Mesenchymal stem cell (in vitro differentiated cells and primary cell): ENCODE measurements at regions not wholly inside any gene's neighbourhood (a gene's known extent, or its start where the extent isn't known, plus 50 kb on each side); places are given as distances from the start of the nearest gene placed in this dataset.
A peak's percentile ranks its signal among the peaks of the same experiment; 100 is the strongest.

Experiments
- DNase-seq: peaks from one replicate; pipeline ENCODE4 v3.0.0-alpha.2; 2013
- H2AFZ ChIP-seq: one replicate; pipeline ENCODE4 v1.6.1; 2013; ENCODE audit warnings: low read depth, mild to moderate bottlenecking, control low read depth, inconsistent platforms, low read length, moderate library complexity
- H2AK5ac ChIP-seq: 2 replicates; pipeline ENCODE4 v1.6.1; 2013; ENCODE audit warnings: low read length, moderate library complexity, mild to moderate bottlenecking, inconsistent platforms; ENCODE audit not compliant: severe bottlenecking
- H2BK120ac ChIP-seq: one replicate; pipeline ENCODE4 v1.6.1; 2013; ENCODE audit warnings: low read depth, mild to moderate bottlenecking, inconsistent platforms, low read length, moderate library complexity
- H2BK12ac ChIP-seq, 2 experiments: one replicate each; pipeline ENCODE4 v1.6.1; 2013; ENCODE audit warnings: inconsistent platforms in 2 of 2, low read length in 2 of 2, mild to moderate bottlenecking in 2 of 2, moderate library complexity in 2 of 2, control low read depth in 1 of 2
- H2BK15ac ChIP-seq: one replicate; pipeline ENCODE4 v1.6.1; 2013; ENCODE audit warnings: mild to moderate bottlenecking, low read depth, inconsistent platforms; ENCODE audit not compliant: poor library complexity, severe bottlenecking
- H2BK5ac ChIP-seq: 2 replicates; pipeline ENCODE4 v1.6.1; 2013; ENCODE audit warnings: low read depth, mild to moderate bottlenecking, low read length, control low read depth, inconsistent platforms; ENCODE audit not compliant: poor library complexity, severe bottlenecking
- H3K14ac ChIP-seq, 2 experiments: one replicate each; pipeline ENCODE4 v1.6.1; 2013; ENCODE audit warnings: inconsistent platforms in 2 of 2, low read length in 2 of 2, control low read depth in 1 of 2, mild to moderate bottlenecking in 1 of 2, moderate library complexity in 1 of 2
- H3K18ac ChIP-seq, 2 experiments: one replicate each; pipeline ENCODE4 v1.6.1; 2013; ENCODE audit warnings: inconsistent platforms in 2 of 2, low read length in 2 of 2, control low read depth in 1 of 2, low read depth in 1 of 2, mild to moderate bottlenecking in 1 of 2
- H3K23ac ChIP-seq, 2 experiments: one replicate each; pipeline ENCODE4 v1.6.1; 2013; ENCODE audit warnings: inconsistent platforms in 2 of 2, low read length in 2 of 2, mild to moderate bottlenecking in 2 of 2, moderate library complexity in 2 of 2, control low read depth in 1 of 2
- H3K27ac ChIP-seq: 2 replicates; pipeline ENCODE4 v1.5.1; 2013; ENCODE audit warnings: mild to moderate bottlenecking, moderate library complexity, low read length, control low read depth, inconsistent platforms; ENCODE audit not compliant: poor library complexity, severe bottlenecking
- H3K27me3 ChIP-seq, 2 experiments: 2 replicates each; pipeline versions ENCODE4 v1.6.1 to v1.7.0; 2013; ENCODE audit warnings: low read length in 2 of 2, mild to moderate bottlenecking in 2 of 2, moderate library complexity in 2 of 2, control low read depth in 1 of 2, inconsistent platforms in 1 of 2; ENCODE audit not compliant: control insufficient read depth in 1 of 2, insufficient read depth in 1 of 2
- H3K36me3 ChIP-seq, 2 experiments: 2 replicates each; pipeline versions ENCODE4 v1.6.1 to v1.7.0; 2013; ENCODE audit warnings: low read length in 2 of 2, control low read depth in 1 of 2, inconsistent platforms in 1 of 2, low read depth in 1 of 2, mild to moderate bottlenecking in 1 of 2; ENCODE audit not compliant: insufficient read depth in 2 of 2, control insufficient read depth in 1 of 2
- H3K4ac ChIP-seq, 2 experiments: one replicate each; pipeline ENCODE4 v1.6.1; 2013; ENCODE audit warnings: inconsistent platforms in 2 of 2, low read length in 2 of 2, mild to moderate bottlenecking in 2 of 2, moderate library complexity in 2 of 2, control low read depth in 1 of 2, low read depth in 1 of 2
- H3K4me1 ChIP-seq: 2 replicates; pipeline ENCODE4 v1.6.1; 2013; ENCODE audit warnings: low read depth, low read length, control low read depth; ENCODE audit not compliant: control insufficient read depth, insufficient read depth
- H3K4me2 ChIP-seq: 2 replicates; pipeline ENCODE4 v1.6.1; 2013; ENCODE audit warnings: low read length, mild to moderate bottlenecking, inconsistent platforms; ENCODE audit not compliant: poor library complexity, severe bottlenecking
- H3K4me3 ChIP-seq, 2 experiments: 2 replicates each; pipeline versions ENCODE4 v1.5.1 to v1.7.0; 2013; ENCODE audit warnings: low read length in 2 of 2, mild to moderate bottlenecking in 2 of 2, control low read depth in 1 of 2, low read depth in 1 of 2; ENCODE audit not compliant: insufficient read depth in 1 of 2
- H3K79me1 ChIP-seq: replicated peaks from 2 replicates; pipeline ENCODE4 v1.6.1; 2013; ENCODE audit warnings: mild to moderate bottlenecking, control low read depth, low read length, inconsistent platforms; ENCODE audit not compliant: poor library complexity, severe bottlenecking
- H3K9ac ChIP-seq: 2 replicates; pipeline ENCODE4 v1.7.0; 2013; ENCODE audit warnings: mild to moderate bottlenecking, low read length, moderate library complexity
- H3K9me3 ChIP-seq: 2 replicates; pipeline ENCODE4 v1.7.0; 2013; ENCODE audit warnings: mild to moderate bottlenecking, low read length; ENCODE audit not compliant: control insufficient read depth
- H4K8ac ChIP-seq: one replicate; pipeline ENCODE4 v1.6.1; 2013; ENCODE audit warnings: inconsistent platforms, mild to moderate bottlenecking, low read length, moderate library complexity
- H4K91ac ChIP-seq: one replicate; pipeline ENCODE4 v1.6.1; 2013; ENCODE audit warnings: mild to moderate bottlenecking, low read length, inconsistent platforms
- WGBS: methylation state at CpG from one replicate; pipeline ENCODE4 v1.1.7; 2013; ENCODE audit warnings: mixed read lengths; 5-methylcytosine and 5-hydroxymethylcytosine counted together

GRCh38 chr2:217108086-217108485 lies 248.2 kb upstream of the TNP1 start:
- no peak overlapping the region for H3K4ac ChIP-seq
- H2AK5ac ChIP-seq: no peak overlapping the region
- H2BK120ac ChIP-seq: no peak overlapping the region
- no peak overlapping the region for H2BK12ac ChIP-seq
- H4K8ac ChIP-seq: no peak overlapping the region
- H2AFZ ChIP-seq: no peak overlapping the region
- no peaks in the 10 kb centered on the region for H3K79me1 ChIP-seq
- H3K14ac ChIP-seq: no peak overlapping the region
- no peak overlapping the region for H3K4me2 ChIP-seq
- no peak overlapping the region for H2BK15ac ChIP-seq
- DNase-seq: no peak
- no peak overlapping the region for H3K18ac ChIP-seq
- H3K4me1 ChIP-seq: no peaks in the 10 kb centered on the region
- no peak overlapping the region for H2BK5ac ChIP-seq
- no peaks in the 10 kb centered on the region for H3K27me3 ChIP-seq
- no peak overlapping the region for H3K4me3 ChIP-seq
- no peak overlapping the region for H4K91ac ChIP-seq
- no peak overlapping the region for H3K23ac ChIP-seq
- H3K27ac ChIP-seq: no peak overlapping the region
- no peaks in the 10 kb centered on the region for H3K36me3 ChIP-seq
- no peak overlapping the region for H3K9ac ChIP-seq
- no peaks in the 10 kb centered on the region for H3K9me3 ChIP-seq

GRCh38 chr2:217107480-217107879 lies 247.6 kb upstream of the TNP1 start:
- Histone ChIP-seq H2BK15ac (no peak overlapping the region), H3K4me1 (no peaks in the 10 kb centered on the region), H2AFZ (no peak overlapping the region), H4K8ac (no peak overlapping the region), H3K4ac (no peak overlapping the region), H3K4me3 (no peak overlapping the region), H3K9me3 (no peaks in the 10 kb centered on the region), H4K91ac (no peak overlapping the region), H3K27ac (no peak overlapping the region), H3K23ac (no peak overlapping the region), H3K27me3 (no peaks in the 10 kb centered on the region), H2BK120ac (no peak overlapping the region), H2BK12ac (no peak overlapping the region), H3K36me3 (no peaks in the 10 kb centered on the region), H3K79me1 (no peaks in the 10 kb centered on the region), H2BK5ac (no peak overlapping the region), H3K9ac (no peak overlapping the region), H3K14ac (no peak overlapping the region), H3K18ac (no peak overlapping the region), H3K4me2 (no peak overlapping the region), H2AK5ac (no peak overlapping the region)
- no peak for DNase-seq
- 94% methylated on average over 1 of the region's 1 CpG for WGBS

- Histone ChIP-seq H3K27ac (peak overlapping the region; percentile 95), H3K79me1 (no peaks in the 10 kb centered on the region)
- WGBS: 35% methylated on average over 3 of the region's 3 CpGs
These were observed 246.8 kb upstream of the TNP1 start for GRCh38 chr2:217106650-217107014.

GRCh38 chr2:217105733-217106649 lies 246.1 kb upstream of the TNP1 start:
- Histone ChIP-seq H3K36me3 (no peaks in the 10 kb centered on the region), H3K4me3 (no peak overlapping the region), H2AFZ (no peak overlapping the region), H2BK120ac (peak overlapping the region; percentile 11), H3K4me2 (no peak overlapping the region), H4K8ac (peak overlapping the region; percentile 33), H2BK12ac (peak overlapping the region; percentile 65 to 87), H3K27me3 (no peaks in the 10 kb centered on the region), H3K18ac (peak overlapping the region; percentile 44 to 67), H3K27ac (peak overlapping the region; percentile 95), H3K23ac (no peak overlapping the region), H2AK5ac (peak overlapping the region; percentile 33), H4K91ac (peak overlapping the region; percentile 20), H3K9ac (peak overlapping the region; percentile 66), H3K79me1 (no peaks in the 10 kb centered on the region), H2BK15ac (peak overlapping the region; percentile 56), H3K4ac (no peak overlapping the region), H3K4me1 (no peaks in the 10 kb centered on the region), H2BK5ac (peak overlapping the region; percentile 61), H3K14ac (peak overlapping the region in 1 of 2 experiments; percentile 44), H3K9me3 (no peaks in the 10 kb centered on the region)
- peak; percentile 92 for DNase-seq
- 17% methylated on average over 5 of the region's 5 CpGs for WGBS

More at GRCh38 chr2:217106650-217107014, 246.8 kb upstream of the TNP1 start:
- DNase-seq: peak; percentile 67
- peak overlapping the region; percentile 58 for H3K9ac ChIP-seq
- no peak overlapping the region for H4K91ac ChIP-seq
- H3K27me3 ChIP-seq: no peaks in the 10 kb centered on the region
- no peak overlapping the region for H2AFZ ChIP-seq
- peak overlapping the region in 1 of 2 experiments; percentile 87 for H2BK12ac ChIP-seq
- H2BK5ac ChIP-seq: peak overlapping the region; percentile 60
- no peaks in the 10 kb centered on the region for H3K9me3 ChIP-seq
- peak overlapping the region; percentile 11 for H2BK120ac ChIP-seq
- H3K23ac ChIP-seq: no peak overlapping the region
- no peaks in the 10 kb centered on the region for H3K4me1 ChIP-seq
- H3K14ac ChIP-seq: no peak overlapping the region
- peak overlapping the region; percentile 56 for H2BK15ac ChIP-seq
- no peaks in the 10 kb centered on the region for H3K36me3 ChIP-seq
- no peak overlapping the region for H3K4me2 ChIP-seq
- H4K8ac ChIP-seq: no peak overlapping the region
- H3K18ac ChIP-seq: no peak overlapping the region
- no peak overlapping the region for H3K4ac ChIP-seq
- H2AK5ac ChIP-seq: peak overlapping the region; percentile 89
- H3K4me3 ChIP-seq: no peak overlapping the region
